Lower leg skin (tissue), 4 donors: ENCODE measurements at regions not wholly inside any gene's neighbourhood (a gene's known extent, or its start where the extent isn't known, plus 50 kb on each side); places are given as distances from the start of the nearest gene placed in this dataset.

Experiments used
- DNase-seq, 2 donors: peaks; one replicate each; pipeline ENCODE4 v3.0.0-alpha.2; 2019; ENCODE audit warnings: low spot score in 2 of 2
- H3K4me3 ChIP-seq: fragments of 200-600 bp; sonication (generic); 2 replicates; pipeline ENCODE4 v1.5.1; 2017; ENCODE audit warnings: mild to moderate bottlenecking, low read depth; ENCODE audit not compliant: poor library complexity, severe bottlenecking
- POLR2A ChIP-seq, 2 donors: fragments of 450-650 bp; IDR thresholded peaks; one replicate each; pipeline ENCODE4 v1.6.1; 2016 to 2017; ENCODE audit warnings: antibody characterized with exemption in 2 of 2, mild to moderate bottlenecking in 1 of 2, moderate library complexity in 1 of 2
- WGBS, 2 donors: methylation state at CpG; one replicate each; pipeline ENCODE4 v1.1.5; 2018; 5-methylcytosine and 5-hydroxymethylcytosine counted together
- intact Hi-C: fragments of 100-400 bp; cut with DNase I; formaldehyde crosslinking; loops from one replicate; pipeline ENCODE4 v1.15.0; 2023; ENCODE audit warnings: low total_unique reads
- TF ChIP-seq, protein P1 (sequence below), 3 donors: fragments of 450-650 bp; IDR thresholded peaks; one replicate each; pipeline ENCODE4 v1.5.1; 2016; ENCODE audit warnings: antibody characterized with exemption in 3 of 3, mild to moderate bottlenecking in 3 of 3, moderate library complexity in 2 of 3

DNA sequence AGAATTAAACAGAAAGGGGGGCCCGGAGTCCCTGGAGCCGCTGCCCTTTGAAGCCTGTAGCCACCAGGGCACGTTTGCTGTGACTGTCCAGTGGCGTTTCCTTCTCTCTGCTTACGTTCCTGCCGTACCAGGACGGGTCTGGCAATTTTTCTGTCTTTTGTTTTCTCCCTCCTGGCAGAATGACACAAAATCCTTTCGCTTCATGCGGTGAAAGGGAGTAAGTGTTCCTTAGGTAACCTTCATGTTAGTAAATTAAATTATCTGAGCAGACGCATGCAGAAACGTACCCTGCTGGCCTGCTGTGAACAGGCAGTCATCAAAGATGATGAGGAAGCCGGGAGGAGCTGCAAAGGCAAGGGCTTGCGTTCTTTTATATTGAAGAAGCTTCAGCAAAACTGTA lies 299.3 kb upstream of the ARGLU1 start:
- WGBS, 2 donors = 21 to 36% methylated on average over 13 of the region's 13 CpGs
- intact Hi-C loops = no loop called here
- no peak for TF ChIP-seq POLR2A (IDR thresholded peaks at IDR 0.05)
- TF ChIP-seq, protein P1, sequence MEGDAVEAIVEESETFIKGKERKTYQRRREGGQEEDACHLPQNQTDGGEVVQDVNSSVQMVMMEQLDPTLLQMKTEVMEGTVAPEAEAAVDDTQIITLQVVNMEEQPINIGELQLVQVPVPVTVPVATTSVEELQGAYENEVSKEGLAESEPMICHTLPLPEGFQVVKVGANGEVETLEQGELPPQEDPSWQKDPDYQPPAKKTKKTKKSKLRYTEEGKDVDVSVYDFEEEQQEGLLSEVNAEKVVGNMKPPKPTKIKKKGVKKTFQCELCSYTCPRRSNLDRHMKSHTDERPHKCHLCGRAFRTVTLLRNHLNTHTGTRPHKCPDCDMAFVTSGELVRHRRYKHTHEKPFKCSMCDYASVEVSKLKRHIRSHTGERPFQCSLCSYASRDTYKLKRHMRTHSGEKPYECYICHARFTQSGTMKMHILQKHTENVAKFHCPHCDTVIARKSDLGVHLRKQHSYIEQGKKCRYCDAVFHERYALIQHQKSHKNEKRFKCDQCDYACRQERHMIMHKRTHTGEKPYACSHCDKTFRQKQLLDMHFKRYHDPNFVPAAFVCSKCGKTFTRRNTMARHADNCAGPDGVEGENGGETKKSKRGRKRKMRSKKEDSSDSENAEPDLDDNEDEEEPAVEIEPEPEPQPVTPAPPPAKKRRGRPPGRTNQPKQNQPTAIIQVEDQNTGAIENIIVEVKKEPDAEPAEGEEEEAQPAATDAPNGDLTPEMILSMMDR (IDR thresholded peaks at IDR 0.05) = no peak
- no peak overlapping the region for H3K4me3 ChIP-seq
- DNase-seq = no peak

DNA sequence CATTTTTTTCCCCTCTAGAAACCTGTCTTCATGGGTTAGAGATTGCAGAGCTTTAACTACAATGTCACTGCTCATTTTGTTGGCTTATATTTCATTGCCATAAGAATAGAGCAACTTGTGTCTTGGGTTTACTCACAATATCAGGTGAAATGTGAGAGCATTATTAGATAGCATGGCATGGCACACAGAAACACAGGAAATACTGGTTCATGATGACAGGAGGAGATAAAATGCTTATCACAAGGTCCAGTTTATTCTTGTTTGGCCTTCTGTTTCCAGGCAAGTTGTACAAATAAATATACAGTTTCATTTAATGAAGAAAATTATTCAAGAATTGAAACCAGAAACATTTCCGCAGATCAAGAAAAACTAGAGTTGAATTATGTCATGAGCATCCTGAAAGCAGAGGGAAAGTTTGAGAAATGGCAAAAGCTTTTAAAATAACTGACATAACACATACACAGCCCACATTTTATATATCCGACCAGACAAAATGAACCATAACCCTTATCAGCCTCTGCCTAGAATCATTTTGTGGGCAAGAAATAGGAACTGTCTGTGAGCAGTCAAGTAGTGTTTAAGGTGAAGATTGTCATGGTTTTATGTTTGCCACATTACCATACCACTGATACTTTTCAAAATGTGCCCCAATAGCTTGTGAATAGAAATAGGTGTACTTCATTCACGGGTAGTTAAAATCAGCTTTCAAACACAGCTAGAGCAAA lies 297.9 kb upstream of the ARGLU1 start:
- WGBS, 2 donors = 71 to 76% methylated on average over 3 of the region's 3 CpGs
- H3K4me3 ChIP-seq = no peak overlapping the region
- intact Hi-C loops = no loop called here

DNA sequence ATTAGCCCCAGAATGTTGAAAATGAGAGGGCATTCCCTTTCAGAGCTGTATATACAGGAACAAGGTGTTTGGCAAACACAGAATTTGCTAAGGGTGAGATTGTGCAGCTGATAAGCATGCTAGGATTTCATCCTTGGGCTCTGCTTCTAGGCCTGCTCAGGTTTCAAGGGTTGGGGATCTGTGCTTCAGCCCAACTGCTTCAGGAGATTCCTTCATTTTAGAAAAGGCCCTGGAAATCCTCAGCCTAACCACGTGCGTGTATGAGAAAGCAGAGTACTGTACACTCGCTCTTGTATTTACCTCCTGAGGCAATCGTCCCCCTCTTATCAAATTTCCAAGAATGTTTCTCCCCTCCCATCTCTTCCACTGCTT lies 291.6 kb upstream of the ARGLU1 start:
- no peak overlapping the region for H3K4me3 ChIP-seq
- intact Hi-C loops = no loop called here
- 65 to 73% methylated on average over 4 of the region's 4 CpGs for WGBS, 2 donors
- no peak for TF ChIP-seq POLR2A (IDR thresholded peaks at IDR 0.05)
- TF ChIP-seq, protein P1 (IDR thresholded peaks at IDR 0.05) = no peak
- no peak for DNase-seq

More for the DNA sequence above, 297.9 kb upstream of the ARGLU1 start:
- TF ChIP-seq POLR2A (IDR thresholded peaks at IDR 0.05) = no peak
- TF ChIP-seq, protein P1 (IDR thresholded peaks at IDR 0.05) = no peak
- no peak for DNase-seq

DNA sequence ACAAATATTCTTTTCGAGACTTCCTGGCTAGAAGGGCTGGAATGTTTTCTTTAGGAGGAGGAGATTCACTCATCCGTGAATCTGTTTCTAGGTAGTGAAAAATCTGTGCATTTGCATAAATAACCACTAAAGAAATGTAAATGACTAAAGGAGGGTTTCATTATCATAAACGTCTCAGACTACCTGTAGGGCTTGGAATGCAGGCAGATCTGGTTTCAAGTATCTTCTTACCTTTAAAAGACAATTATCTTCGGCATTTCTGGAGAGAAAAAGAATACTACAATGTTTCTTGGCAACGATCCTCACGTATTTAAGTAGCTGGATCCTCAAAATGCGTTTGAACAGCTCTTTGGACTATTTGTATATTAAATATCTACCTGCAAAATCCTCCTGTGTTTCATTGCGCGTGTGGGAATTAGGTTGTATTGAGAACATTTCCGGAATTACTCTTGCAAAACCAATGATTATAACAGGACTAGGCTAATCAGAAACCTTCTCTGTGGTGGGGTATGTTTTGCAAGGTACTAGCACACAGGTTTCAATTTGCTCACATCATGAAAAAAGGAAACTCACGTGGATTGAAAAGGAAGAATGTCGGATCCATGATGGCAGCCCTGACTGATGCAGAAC lies 291.1 kb upstream of the ARGLU1 start:
- intact Hi-C loops = no loop called here
- WGBS, 2 donors = 35 to 46% methylated on average over 12 of the region's 12 CpGs
- TF ChIP-seq, protein P1 (IDR thresholded peaks at IDR 0.05) = no peak
- no peak for TF ChIP-seq POLR2A (IDR thresholded peaks at IDR 0.05)
- no peak for DNase-seq
- H3K4me3 ChIP-seq = no peak overlapping the region

DNA sequence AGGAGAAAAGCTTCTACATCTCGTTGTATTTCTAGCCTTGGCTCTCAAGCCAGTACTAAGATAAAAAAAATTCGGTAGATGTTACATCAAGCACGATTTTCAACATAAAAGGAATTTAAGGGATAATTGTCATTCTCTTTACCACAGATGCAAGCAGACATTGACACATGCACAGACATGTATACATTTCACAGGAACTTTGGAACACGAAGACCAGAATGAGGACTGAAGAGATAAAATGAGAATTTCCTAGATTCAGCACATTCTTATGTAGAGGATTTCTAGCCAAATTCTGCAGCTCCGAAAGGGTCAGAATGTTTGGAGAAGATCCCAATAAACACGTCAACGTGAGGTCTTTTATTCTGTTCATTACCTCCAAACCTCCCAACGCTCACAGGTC lies 284.5 kb upstream of the ARGLU1 start:
- intact Hi-C loops = no loop called here
- TF ChIP-seq POLR2A (IDR thresholded peaks at IDR 0.05) = no peak
- TF ChIP-seq, protein P1 (IDR thresholded peaks at IDR 0.05) = no peak
- no peak overlapping the region for H3K4me3 ChIP-seq
- DNase-seq = no peak
- 47 to 50% methylated on average over 8 of the region's 8 CpGs for whole genome bisulfite sequencing, 2 donors
